SH-SY5Y (cell line): ENCODE measurements at regions not wholly inside any gene's neighbourhood (a gene's known extent, or its start where the extent isn't known, plus 50 kb on each side); places are given as distances from the start of the nearest gene placed in this dataset.

Experiments used
- GATA2 ChIP-seq: IDR thresholded peaks from 2 replicates; pipeline ENCODE4 v1.6.1; 2011; ENCODE audit warnings: mild to moderate bottlenecking, low read depth, low read length
- GATA3 ChIP-seq: IDR thresholded peaks from 2 replicates; pipeline ENCODE4 v1.6.1; 2011; ENCODE audit warnings: low read depth, mild to moderate bottlenecking, low read length, moderate library complexity

GRCh38 chr18:77876319-77876865 lies 626.7 kb downstream of the GALR1 start:
- TF ChIP-seq GATA2 (no peak), GATA3 (no peak)
